Kidney glomerular epithelial cell (primary cell): ENCODE measurements at regions not wholly inside any gene's neighbourhood (a gene's known extent, or its start where the extent isn't known, plus 50 kb on each side); places are given as distances from the start of the nearest gene placed in this dataset.
"Not testable (repeated sequence)": the region's sequence is repeated elsewhere in the genome, so short reads cannot be mapped to it uniquely, and the experiment has no call there.

Experiments
- DNase-seq: peaks from one replicate; lab custom pipeline; 2025; lab: John Stamatoyannopoulos, UW

DNA sequence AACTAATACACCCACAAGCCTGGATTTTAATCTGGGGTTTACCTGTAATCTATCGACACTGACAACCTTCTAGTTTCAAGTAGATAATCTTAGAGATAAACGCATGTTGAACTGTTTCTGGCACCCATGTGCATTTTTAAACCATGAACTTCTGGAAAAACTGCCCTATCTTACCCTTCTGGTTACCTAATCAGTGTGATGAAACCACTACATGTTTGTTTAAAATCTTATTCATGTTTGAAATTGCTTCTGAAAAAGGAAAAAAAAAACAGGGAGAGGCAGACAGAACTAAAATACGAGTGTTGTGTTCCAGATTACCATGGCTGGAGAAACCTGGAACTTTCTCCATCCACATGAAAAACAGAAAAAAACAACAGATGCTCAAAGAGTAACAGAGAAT, 139.3 kb downstream of the MID1IP1 start:
- DNase-seq: no peak

DNA sequence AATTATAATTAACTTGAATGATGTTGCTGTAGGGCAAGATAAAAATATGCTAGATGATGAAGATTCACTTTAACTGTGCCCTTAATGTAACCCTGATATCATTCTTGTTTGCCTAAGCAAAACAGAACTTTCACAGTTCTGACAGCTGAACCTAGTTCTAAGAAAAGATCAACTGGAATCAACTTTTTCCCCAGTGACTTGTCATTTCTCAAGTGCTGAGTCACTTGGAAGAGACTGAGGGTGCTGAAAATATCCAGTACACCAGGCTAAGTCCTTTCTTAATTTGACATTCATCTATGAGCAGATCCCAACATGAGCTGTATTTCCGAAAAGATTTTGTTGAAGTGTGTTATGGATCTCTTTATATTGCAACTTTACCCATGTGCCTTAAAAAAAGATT, 140.4 kb downstream of the MID1IP1 start:
- no peak for DNase-seq

DNA sequence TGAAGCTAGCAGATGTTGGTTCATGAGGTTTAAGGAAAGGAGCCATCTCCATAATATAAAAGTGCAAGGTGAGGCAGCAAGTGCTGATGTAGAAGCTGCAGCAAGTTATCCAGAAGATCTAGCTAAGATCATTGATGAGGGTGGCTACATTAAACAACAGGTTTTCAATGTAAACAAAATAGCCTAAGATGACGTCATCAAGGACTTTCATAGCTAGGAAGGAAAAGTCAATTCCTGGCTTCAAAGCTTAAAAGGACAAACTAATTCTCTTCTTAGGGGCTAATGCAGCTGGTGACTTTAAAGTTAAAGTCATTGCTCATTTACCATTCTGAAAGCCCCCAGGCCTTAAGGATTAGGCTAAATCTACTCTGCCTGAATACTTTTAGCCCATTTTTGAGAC, 141.9 kb downstream of the MID1IP1 start:
- DNase-seq: no peak

DNA sequence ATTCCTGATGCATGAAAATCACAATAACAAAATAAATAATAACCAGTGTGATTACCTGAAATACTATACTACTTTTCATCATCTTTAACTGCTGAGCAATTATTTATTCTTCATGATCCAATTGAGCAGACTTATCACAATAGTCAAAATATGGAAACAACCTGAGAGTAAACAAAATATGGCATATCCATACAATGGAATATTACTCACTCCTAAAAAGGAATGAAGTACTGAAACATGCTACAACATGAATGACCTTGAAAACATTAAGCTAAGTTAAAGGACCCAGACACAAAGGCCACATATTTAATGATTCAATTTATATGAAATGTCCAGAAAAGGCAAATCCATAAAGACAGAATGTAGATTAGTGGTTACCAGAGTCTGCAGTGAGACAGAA, 146.8 kb downstream of the MID1IP1 start:
- DNase-seq: no peak

DNA sequence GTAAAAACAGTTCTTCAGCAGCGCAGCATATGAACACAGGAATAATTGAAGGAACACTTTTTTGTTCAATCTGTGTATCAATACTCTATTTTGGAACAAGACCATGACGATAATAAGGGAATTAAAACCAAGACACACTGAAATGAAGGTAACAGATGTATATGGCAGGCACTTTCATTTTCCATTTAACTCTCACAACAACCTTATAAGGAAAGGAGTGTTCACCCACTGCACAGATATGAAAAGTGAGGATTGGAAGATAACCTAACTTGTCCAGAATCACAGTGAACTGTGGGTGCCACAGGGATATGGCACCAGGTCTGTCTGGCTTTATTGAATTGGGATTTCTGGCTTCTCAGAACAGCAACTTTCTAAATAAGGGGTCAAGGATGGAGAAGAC, 153.3 kb downstream of the MID1IP1 start:
- no peak for DNase-seq

DNA sequence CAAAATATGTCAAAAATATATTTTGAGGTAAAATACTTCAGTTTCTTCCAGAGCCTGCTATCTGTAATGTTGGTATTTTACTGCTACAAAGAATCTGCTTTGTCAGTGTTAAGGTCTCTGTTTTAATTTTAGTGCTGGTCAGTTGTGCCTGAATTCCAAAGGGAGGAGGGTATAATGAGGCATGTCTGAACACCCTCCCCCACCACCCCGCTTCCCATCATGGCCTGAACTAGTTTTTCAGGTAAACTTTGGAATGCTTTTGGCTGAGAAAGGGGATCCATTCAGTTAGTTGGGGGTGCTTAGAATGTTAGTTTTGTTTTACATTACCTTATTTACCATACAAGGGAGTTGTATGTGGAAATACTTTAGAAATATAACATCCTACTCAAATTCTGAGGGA, 158.5 kb downstream of the MID1IP1 start:
- DNase-seq: no peak

DNA sequence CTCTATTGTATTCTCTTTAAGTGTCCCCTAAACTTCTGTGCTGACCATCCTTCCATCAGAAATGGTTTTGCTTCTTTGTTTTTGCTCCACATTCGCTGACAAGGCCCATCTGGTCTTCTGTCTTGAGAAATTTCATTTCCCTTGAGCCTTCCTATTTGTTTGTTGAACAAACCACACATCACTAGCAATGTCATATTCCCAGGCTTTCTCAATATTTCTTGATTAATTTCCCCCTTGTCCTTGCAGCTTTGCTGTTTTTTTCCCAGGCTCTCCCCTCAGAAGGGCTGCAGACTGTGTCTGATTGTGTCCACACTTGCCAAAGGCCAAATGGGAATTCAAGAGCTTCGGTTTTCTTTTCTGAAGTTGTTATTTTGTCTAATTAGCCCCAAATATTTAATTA, 158.9 kb downstream of the MID1IP1 start:
- no peak for DNase-seq

DNA sequence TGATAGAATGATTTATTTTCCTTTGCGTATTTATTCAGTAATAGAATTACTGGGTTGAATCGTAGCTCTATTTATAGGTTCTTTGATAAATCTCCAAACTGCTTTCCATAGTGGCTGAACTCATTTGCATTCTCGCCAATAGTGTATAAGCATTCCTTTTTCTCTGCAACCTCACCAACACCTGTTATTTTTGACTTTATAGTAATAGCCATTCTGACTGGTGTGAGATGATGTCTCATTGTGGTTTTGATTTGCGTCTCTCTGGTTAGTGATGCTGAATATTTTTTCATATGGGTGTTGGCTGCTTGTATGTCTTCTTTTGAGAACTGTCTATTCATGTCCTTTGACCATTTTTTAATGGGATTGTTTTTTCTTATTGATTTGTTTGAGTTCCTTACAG, 160.7 kb downstream of the MID1IP1 start:
- no peak for DNase-seq

DNA sequence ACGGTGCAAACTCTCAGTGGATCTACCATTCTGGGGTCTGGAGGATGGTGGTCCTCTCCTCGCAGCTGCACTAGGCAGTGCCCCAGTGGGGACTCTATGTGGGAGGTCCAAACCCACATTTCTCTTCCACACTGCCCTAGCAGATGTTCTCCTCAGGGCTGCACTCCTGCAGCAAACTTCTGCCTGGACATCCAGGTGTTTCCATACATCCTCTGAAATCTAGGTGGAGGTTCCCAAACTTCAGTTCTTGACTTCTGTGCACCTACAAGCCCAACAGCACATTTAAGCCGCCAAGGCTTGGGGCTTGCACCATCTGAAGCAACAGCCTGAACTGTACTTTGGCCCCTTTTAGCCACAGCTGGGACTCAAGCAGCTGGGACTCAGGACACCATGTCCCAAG, 162.0 kb downstream of the MID1IP1 start:
- DNase-seq: not testable (repeated sequence)

DNA sequence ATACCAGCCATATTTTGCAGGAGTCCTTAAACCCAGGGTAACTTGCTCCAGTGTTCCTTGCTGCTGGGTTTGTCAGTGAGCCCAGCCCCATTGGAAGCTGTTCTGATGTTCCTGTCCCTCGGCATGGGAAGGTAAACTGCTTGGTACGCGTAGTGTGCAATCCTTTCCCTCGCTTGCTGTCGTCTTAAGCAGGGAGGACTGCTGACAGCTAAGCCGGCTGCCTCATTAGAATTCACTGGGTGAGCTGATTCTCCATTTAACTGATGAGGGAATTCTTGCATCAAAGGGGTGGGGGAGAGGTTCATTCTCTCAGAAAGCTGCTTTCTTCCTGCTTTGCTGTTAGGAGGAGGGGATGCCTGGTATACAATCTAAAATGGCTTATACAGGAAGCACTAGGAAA, 164.6 kb downstream of the MID1IP1 start:
- DNase-seq: no peak

DNA sequence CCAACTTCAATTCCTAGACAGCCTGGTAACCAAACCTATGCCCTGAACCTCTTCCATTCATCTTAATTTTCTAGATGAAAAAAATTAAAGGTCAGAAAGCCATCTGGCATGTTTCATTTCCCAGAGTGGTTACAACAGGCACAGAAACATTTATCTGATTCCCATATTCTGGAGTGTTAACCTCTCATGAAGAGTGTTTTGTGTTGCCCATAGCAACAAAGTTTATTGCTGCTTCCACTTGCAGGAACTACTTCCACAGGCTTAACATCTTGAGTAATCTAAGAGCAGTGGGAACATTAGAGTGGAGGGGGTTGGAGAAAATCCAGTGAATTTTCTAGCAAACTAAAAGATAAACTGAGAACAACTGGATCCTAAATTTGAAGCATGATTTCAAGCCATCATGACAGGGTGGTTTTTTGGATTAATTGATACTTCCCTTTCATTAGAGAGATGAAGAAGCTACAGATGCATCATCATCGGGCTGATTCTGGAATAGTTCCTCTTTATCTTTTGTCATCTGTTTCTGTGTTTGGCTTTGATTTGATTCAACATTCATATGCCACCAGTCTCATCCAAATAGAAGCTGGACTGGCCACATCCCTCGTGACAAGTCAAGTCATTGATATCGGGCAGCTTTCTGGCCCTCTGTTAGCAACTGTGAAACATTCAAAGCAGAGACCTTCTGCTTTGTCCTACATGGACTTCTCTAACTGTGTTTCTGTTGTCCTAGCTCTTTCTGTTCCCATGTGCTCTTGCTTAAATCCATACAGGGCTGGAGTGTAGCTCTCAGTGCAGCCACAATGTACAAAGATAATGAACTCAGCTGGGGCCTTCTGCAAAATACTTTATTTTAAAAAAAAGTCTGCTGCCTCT, 167.3 kb downstream of the MID1IP1 start:
- no peak for DNase-seq

DNA sequence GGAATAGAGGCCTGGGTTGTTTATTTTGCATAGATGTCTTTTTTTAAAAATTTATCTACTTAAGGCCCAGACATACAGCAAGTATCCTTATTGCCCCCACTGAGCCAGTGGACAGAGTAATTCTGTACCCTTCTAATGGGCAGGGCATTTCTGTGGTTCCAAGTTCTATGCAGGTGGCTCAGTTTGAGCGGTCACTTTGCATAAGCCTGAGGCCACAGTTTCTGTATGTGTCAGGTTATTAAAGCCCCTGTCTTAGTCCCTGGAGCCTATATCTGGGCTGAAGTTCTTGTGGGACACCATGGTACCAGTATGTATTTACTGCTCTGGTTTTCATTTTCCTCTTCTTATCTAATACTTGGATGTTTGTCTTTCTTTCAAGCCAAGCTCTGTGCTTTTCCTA, 168.8 kb downstream of the MID1IP1 start:
- DNase-seq: no peak

DNA sequence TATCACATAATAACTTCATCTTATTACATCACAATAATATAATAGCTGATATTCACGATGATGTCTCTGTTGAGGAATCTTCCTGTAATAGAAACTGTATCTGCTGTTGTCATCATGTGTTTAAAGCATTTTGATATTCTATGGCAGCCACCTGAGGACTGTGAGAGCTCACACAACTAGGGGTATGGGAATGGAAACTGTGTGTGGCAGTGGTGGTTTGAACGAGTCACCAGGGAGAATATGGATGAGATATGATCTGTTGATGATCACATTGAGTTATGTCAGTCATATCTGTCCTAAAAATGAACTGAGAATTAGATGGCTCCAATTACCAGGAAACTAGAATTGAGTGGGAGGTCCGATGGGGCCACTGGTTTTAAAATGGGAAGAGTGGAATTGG, 169.6 kb downstream of the MID1IP1 start:
- no peak for DNase-seq

DNA sequence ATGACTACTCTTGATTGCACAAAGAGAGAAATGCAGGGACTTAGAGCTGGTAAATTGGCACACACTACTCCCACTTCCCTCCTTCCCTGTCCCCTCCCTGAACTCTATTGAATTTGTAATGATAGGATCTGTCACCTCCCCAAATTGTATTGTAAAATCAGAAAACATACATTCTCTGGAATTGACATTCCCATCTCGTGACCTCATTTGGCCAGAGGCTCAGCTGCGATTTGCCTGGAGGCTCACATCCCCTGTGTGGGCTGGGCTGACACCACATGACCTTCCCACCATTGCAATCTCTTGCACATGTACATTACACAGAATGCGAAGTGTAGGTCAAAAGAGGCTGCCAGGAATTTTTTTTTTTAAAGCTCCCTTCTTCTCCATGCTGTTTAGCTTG, 172.1 kb downstream of the MID1IP1 start:
- DNase-seq: no peak

DNA sequence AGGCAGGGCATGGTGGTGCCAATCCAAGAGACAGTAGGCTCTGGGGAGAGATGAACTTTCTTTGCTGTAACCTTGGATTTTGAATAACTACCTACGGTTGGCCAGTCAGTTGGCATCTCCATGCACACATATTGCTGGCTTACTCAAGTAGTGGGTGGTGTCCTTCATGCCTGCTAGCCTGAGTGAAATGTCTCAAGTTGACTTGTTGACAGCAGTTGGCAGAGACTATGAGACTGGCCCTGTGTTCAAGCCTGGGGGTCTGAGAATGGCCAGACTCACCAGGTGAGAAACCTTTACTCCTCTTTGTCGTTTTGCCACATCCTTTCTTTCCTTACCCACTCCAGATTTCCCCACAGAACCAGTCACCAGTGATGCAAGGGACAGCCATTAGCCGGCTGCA, 173.3 kb downstream of the MID1IP1 start:
- no peak for DNase-seq

DNA sequence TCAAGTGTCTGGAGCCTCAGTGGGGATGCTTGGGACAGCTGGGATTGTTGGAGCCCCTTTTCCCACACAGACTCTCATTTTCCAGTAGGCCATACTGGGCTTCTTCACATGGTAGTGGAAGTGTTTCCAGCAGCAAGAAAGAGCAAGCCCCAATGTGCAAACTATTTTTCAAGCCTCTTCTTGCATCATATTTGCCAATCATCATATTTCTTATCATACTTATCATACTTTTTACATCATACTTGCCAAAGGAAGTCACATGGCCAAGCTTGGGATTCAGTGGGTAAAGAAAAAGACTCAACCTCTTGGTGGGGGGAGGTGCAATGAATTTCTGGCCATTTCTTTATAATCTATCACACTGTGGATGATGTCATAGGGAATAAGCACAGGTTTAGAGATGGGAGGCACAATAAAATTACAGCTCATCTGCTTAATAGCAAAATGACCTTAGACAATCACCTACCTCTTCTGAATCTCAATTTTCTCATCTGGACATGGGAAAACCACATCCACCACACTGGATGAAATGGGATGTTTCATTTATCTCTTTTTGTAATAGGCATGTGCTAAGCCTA, 174.2 kb downstream of the MID1IP1 start:
- no peak for DNase-seq

DNA sequence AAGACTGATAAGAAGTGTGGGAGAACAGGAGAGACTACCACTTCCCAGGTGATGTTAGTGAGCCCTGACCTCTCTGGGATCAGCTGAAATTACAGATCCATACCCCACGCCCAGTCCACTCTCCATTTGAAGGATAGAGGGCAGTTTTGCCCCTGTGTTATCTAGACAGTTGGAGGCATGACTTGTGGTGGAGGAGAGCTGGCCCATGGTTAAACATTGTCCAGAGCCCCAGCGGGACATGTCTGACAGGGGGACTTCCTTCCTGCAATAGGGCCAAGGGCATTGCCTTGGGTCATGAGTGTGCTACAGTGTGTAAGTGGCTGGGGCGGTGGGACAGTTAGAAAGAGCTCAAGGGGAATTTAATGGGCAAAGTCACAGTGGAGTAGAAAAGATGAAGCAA, 181.1 kb downstream of the MID1IP1 start:
- DNase-seq: no peak

DNA sequence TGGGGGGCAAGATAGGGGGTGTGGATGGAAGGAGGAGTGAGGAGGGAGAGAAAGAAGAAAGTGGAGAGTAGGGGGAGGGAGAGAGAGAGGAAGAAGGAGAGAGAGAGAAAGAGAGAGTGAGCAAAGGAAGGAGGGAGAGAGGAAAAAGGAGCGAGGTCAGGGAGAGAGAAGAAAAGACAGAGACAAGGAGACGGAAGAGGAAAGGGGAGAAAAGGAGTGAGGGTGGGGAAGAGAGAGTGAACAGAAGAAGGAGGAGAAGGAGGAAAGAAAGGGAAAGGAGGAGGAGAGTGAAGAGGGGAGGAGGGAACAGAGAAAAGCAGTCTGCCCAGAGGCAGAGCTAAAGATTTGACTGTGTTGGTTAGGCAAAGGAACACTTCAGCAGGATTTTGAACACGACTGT, 181.6 kb downstream of the MID1IP1 start:
- no peak for DNase-seq

DNA sequence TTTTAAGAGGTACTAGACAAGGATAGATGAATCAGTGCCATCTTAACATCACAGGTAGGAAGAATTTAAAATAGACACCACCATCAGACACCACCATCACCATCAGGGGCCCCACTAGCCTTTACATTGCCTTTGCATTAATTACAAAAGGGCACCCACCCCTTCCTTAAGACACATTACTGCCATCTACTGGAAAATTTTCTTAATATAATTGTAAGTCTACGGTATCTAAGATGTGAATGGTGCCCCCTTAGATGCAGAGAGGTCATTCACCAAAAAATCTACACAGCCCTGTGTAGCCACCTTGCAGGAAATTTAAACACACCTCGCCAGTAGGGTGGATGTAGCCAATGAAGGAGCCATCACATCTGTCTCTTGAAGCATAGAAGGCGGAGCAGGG, 184.1 kb downstream of the MID1IP1 start:
- no peak for DNase-seq

DNA sequence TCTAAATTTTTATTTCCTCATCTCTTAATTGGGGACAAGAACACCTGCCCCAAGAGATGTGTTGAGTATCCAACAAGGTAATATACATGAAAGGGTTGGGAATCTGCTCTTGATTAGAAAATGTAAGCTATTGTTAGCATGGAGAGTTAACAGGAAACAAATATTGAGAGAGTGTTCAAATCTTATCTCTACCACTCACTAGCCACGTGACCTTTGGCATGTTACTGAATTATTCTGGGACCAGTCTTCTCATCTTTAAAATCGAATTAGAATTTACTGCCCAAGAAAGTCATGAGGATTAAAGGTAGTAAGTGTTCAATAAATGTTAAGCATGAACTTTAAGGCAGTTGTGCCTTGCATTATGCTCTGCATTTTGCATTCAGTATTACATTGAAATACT, 184.7 kb downstream of the MID1IP1 start:
- no peak for DNase-seq

DNA sequence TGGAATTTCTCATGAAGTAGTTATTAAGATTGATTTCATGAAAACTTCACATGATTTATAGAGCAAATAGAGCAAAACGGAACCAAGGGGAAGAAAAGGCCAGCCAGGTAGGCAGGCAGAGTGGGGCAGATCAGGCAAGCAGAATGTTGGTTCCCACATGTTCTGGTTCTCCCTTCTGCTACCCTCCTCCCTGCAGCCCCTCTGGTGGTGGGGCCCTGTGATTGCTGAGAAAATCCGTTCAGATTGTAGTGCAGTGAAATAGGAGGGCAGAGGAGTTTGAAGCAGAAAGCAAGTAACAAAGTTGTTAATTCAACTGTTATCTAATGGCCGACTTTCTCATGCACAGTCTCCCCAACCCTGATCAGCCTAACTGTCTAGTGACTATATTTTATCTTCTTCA, 185.3 kb downstream of the MID1IP1 start:
- no peak for DNase-seq

DNA sequence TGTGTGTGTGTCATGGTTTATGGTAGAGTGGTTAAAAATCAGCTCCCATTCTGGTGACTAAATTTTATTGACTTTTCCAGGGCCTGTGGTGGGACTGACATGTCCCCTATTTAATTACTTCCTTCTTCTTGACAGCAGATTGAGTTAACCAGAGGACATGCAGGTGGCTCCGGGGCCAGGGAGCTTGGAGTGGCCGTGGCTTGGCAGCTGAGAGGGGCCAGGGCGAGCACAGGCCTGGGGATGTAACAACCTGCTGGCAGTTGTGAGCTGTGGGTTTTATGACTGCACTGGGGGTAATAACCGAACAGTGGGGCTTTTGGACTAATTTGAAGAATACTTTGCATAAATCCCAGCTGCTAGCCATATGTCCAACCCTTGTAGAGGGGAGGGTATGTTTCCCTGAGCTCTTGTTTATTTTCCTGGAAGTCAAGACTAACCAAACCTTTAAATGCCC, 186.0 kb downstream of the MID1IP1 start:
- DNase-seq: no peak

DNA sequence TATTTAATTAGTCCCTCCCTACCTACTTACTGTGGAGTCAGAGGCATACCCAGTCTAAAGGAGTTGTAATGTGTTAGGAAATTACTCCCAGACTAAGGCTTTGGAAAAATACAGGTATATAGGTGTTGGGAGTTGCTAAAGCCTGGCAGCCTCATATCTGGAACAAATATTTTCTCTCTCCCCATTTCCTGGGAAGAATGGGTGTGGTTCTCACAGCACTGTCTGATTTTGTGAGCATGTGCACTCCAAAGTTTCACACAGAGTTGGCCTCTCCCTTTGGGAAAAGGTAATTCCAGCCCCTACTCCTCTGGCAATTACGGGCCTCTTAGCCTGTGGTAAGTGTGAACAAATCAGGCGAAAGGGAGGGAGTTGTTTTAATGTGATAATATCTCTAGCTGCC, 187.0 kb downstream of the MID1IP1 start:
- DNase-seq: no peak

DNA sequence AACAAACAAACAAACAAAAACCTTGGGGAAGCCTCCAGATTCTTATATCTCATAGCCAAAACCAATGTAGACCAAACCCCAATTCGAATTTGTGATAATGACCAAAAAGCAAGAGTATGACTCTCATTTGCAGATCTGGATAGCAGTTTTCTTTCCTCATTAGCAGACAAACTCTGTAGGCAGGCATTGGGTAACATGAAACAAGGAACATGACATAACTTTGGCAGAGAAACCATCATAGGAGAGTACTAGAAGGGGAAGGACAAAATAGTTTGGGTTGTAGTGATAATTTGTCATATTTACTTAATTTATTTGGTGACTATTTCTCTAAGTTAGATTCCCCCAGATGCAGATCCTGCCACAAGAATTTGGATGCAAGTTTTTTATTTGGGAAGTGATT, 187.8 kb downstream of the MID1IP1 start:
- DNase-seq: no peak
